DOHH2 (cell line): ENCODE measurements at regions not wholly inside any gene's neighbourhood (a gene's known extent, or its start where the extent isn't known, plus 50 kb on each side); places are given as distances from the start of the nearest gene placed in this dataset.
"Not testable (repeated sequence)": the region's sequence is repeated elsewhere in the genome, so short reads cannot be mapped to it uniquely, and the experiment has no call there.

ENCODE experiments used
- H3F3A ChIP-seq: fragments of 200-600 bp; sonication (generic), shearing (Covaris generic); 2 replicates; pipeline ENCODE4 v1.6.0; 2016; ENCODE audit warnings: antibody characterized with exemption, mild to moderate bottlenecking; ENCODE audit not compliant: control insufficient read depth, insufficient read depth
- H3K27ac ChIP-seq: fragments of 200-600 bp; sonication (generic); 2 replicates; pipeline ENCODE4 v1.5.1; 2014; ENCODE audit warnings: low read depth, mild to moderate bottlenecking, low read length, moderate library complexity
- H3K27me3 ChIP-seq: fragments of 200-600 bp; sonication (generic); 2 replicates; pipeline ENCODE4 v1.6.1; 2014; ENCODE audit warnings: mild to moderate bottlenecking, low read length, mixed read lengths; ENCODE audit not compliant: control insufficient read depth
- H3K36me3 ChIP-seq: fragments of 200-600 bp; sonication (generic); 2 replicates; pipeline ENCODE4 v1.6.1; 2014; ENCODE audit warnings: mild to moderate bottlenecking, low read length, moderate library complexity, mixed read lengths; ENCODE audit not compliant: control insufficient read depth
- H3K4me1 ChIP-seq: fragments of 200-600 bp; sonication (generic); 2 replicates; pipeline ENCODE4 v1.6.1; 2014; ENCODE audit warnings: mild to moderate bottlenecking, low read length, mixed read lengths; ENCODE audit not compliant: control insufficient read depth
- H3K4me2 ChIP-seq: fragments of 200-600 bp; sonication (generic); 2 replicates; pipeline ENCODE4 v1.6.0; 2014; ENCODE audit warnings: mild to moderate bottlenecking, low read length, moderate library complexity
- H3K4me3 ChIP-seq: fragments of 200-600 bp; sonication (generic); 2 replicates; pipeline ENCODE4 v1.5.1; 2014; ENCODE audit warnings: mild to moderate bottlenecking, low read length, mixed read lengths
- H3K79me2 ChIP-seq: fragments of 200-600 bp; sonication (generic); 2 replicates; pipeline ENCODE4 v1.6.1; 2014; ENCODE audit warnings: mild to moderate bottlenecking, low read length, mixed read lengths; ENCODE audit not compliant: control insufficient read depth
- H3K9me2 ChIP-seq: fragments of 200-600 bp; sonication (generic); replicated peaks from 2 replicates; pipeline ENCODE4 v1.6.1; 2014; ENCODE audit warnings: mild to moderate bottlenecking, low read length, mixed read lengths; ENCODE audit not compliant: control insufficient read depth
- H3K9me3 ChIP-seq: fragments of 200-600 bp; sonication (generic); 2 replicates; pipeline ENCODE4 v1.6.1; 2014; ENCODE audit warnings: antibody characterized with exemption, low read length, mixed read lengths; ENCODE audit not compliant: control insufficient read depth, insufficient read depth
- H4K20me1 ChIP-seq: fragments of 200-600 bp; sonication (generic); 2 replicates; pipeline ENCODE4 v1.6.0; 2014; ENCODE audit warnings: low read depth, mild to moderate bottlenecking, antibody characterized with exemption, low read length, moderate library complexity; ENCODE audit not compliant: control insufficient read depth, insufficient read depth
- EZH2phosphoT487 ChIP-seq: fragments of 200-600 bp; sonication (generic); IDR thresholded peaks from 2 replicates; pipeline ENCODE4 v1.6.1; 2017; ENCODE audit warnings: borderline replicate concordance, mild to moderate bottlenecking, antibody characterized with exemption, low read length, moderate library complexity, mixed read lengths
- TF ChIP-seq, protein P1 (sequence below): fragments of 200-600 bp; sonication (generic); IDR thresholded peaks from one replicate; pipeline ENCODE4 v1.5.1; 2014; ENCODE audit warnings: antibody characterized with exemption, mild to moderate bottlenecking, low read depth, low read length; ENCODE audit not compliant: poor library complexity, severe bottlenecking

- Histone ChIP-seq H3K4me3 (no peak overlapping the region), H3K9me2 (no peaks in the 10 kb centered on the region), H3K36me3 (no peaks in the 10 kb centered on the region), H3K79me2 (no peaks in the 10 kb centered on the region), H3F3A (no peaks in the 10 kb centered on the region), H4K20me1 (no peaks in the 10 kb centered on the region), H3K4me2 (no peak overlapping the region), H3K27me3 (no peaks in the 10 kb centered on the region), H3K4me1 (peaks cover 15% of the 10 kb centered on the region), H3K9me3 (no peaks in the 10 kb centered on the region), H3K27ac (no peak overlapping the region)
- TF ChIP-seq, protein P1, sequence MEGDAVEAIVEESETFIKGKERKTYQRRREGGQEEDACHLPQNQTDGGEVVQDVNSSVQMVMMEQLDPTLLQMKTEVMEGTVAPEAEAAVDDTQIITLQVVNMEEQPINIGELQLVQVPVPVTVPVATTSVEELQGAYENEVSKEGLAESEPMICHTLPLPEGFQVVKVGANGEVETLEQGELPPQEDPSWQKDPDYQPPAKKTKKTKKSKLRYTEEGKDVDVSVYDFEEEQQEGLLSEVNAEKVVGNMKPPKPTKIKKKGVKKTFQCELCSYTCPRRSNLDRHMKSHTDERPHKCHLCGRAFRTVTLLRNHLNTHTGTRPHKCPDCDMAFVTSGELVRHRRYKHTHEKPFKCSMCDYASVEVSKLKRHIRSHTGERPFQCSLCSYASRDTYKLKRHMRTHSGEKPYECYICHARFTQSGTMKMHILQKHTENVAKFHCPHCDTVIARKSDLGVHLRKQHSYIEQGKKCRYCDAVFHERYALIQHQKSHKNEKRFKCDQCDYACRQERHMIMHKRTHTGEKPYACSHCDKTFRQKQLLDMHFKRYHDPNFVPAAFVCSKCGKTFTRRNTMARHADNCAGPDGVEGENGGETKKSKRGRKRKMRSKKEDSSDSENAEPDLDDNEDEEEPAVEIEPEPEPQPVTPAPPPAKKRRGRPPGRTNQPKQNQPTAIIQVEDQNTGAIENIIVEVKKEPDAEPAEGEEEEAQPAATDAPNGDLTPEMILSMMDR = no peak
- TF ChIP-seq EZH2phosphoT487 = no peak
Observed at GRCh38 chr20:17823409-17824144, 123.8 kb downstream of the BANF2 start.

- no peaks in the 10 kb centered on the region for H3K36me3 ChIP-seq
- TF ChIP-seq EZH2phosphoT487 = no peak
- TF ChIP-seq, protein P1 = no peak
- peaks cover 15% of the 10 kb centered on the region for H3K4me1 ChIP-seq
- no peaks in the 10 kb centered on the region for H4K20me1 ChIP-seq
- no peaks in the 10 kb centered on the region for H3K9me2 ChIP-seq
- H3K4me3 ChIP-seq = no peak overlapping the region
- H3K4me2 ChIP-seq = no peak overlapping the region
- H3F3A ChIP-seq = no peaks in the 10 kb centered on the region
- H3K9me3 ChIP-seq = no peaks in the 10 kb centered on the region
- no peak overlapping the region for H3K27ac ChIP-seq
- H3K27me3 ChIP-seq = no peaks in the 10 kb centered on the region
- no peaks in the 10 kb centered on the region for H3K79me2 ChIP-seq
Observed at GRCh38 chr20:17822540-17823408, 123.0 kb downstream of the BANF2 start.

- no peaks in the 10 kb centered on the region for H3K36me3 ChIP-seq
- H3K79me2 ChIP-seq = no peaks in the 10 kb centered on the region
- no peaks in the 10 kb centered on the region for H4K20me1 ChIP-seq
- peaks cover 15% of the 10 kb centered on the region for H3K4me1 ChIP-seq
- H3K9me2 ChIP-seq = no peaks in the 10 kb centered on the region
- no peak overlapping the region for H3K4me3 ChIP-seq
- no peaks in the 10 kb centered on the region for H3K27me3 ChIP-seq
- no peaks in the 10 kb centered on the region for H3F3A ChIP-seq
- H3K27ac ChIP-seq = no peak overlapping the region
- H3K9me3 ChIP-seq = no peaks in the 10 kb centered on the region
- TF ChIP-seq EZH2phosphoT487 = no peak
- TF ChIP-seq, protein P1 = no peak
- H3K4me2 ChIP-seq = no peak overlapping the region
Observed at GRCh38 chr20:17822039-17822438, 122.3 kb downstream of the BANF2 start.

- H4K20me1 ChIP-seq, H3K27me3 ChIP-seq, H3K9me2 ChIP-seq, H3K36me3 ChIP-seq, H3K27ac ChIP-seq, H3K4me3 ChIP-seq, H3K9me3 ChIP-seq, H3F3A ChIP-seq, H3K4me2 ChIP-seq, H3K79me2 ChIP-seq: not testable (repeated sequence)
- peaks cover 15% of the 10 kb centered on the region for H3K4me1 ChIP-seq
Observed at GRCh38 chr20:17821606-17822005, 121.8 kb downstream of the BANF2 start.
